GM12801 (cell line): ENCODE measurements at regions not wholly inside any gene's neighbourhood (a gene's known extent, or its start where the extent isn't known, plus 50 kb on each side); places are given as distances from the start of the nearest gene placed in this dataset.

ENCODE experiments used
- CTCF ChIP-seq: IDR thresholded peaks from one replicate; pipeline ENCODE4 v1.5.1; 2011; ENCODE audit warnings: control low read depth; ENCODE audit not compliant: insufficient read length; ENCODE audit errors: extremely low read depth

DNA sequence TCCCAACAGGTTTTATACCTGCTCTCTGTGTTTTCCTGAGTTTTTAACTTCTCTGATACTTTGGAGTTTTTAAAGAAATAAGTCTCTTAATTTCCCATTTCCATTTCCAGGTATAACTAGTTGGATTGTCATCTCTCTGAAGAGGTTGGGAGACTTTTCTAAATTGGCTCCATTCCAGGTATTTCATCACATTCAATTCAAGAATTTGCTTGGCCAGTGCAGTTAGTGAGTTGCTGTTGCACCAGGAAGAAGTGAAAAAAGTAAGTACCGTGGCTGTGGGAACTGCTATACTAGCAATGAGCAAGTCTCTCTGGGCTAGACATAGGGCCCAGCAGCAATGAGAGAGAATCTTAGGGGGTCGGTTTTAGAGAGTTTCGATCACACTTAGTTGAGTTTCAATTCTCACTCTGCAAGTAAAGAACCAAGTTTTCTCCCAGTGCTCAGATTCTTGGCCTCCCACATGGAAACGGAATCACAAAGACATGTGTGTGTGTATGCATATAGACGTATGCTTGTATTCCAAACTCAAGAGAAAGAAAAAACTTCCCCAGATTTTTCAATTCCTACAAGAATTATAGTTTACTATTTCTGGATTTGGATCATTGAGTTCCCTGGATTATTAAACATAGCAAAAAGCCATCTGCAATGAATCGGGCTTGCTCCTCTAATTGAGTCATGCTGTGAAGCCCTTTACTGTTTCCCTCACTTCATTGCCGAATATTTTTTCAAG is 894.4 kb downstream of the BCL11A start:
- no peak for TF ChIP-seq CTCF

DNA sequence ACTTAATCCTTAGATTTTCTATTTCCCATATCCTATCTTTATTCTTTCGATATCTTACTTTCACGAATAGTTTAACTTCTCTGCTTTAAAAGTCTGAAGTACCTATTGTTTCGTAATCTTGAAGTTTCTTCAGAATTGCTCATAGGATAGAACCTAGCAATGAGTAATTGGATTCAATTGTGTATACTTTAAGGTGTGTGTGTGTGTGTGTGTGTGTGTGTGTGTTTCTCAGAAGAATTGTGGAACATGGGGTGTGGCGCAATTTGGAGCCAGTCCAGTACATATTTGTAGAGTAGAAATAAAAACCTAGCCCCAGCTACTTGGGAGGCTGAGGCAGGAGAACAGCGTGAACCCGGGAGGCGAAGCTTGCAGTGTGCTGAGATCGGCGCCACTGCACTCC is 897.6 kb downstream of the BCL11A start:
- TF ChIP-seq CTCF = no peak

GRCh38 chr2:59654710-59655109 is 898.7 kb downstream of the BCL11A start:
- no peak for TF ChIP-seq CTCF

- no peak for TF ChIP-seq CTCF
Observed at GRCh38 chr2:59653164-59653563, 900.3 kb downstream of the BCL11A start.

- TF ChIP-seq CTCF = no peak
Observed at GRCh38 chr2:59630789-59631188, 922.7 kb downstream of the BCL11A start.

DNA sequence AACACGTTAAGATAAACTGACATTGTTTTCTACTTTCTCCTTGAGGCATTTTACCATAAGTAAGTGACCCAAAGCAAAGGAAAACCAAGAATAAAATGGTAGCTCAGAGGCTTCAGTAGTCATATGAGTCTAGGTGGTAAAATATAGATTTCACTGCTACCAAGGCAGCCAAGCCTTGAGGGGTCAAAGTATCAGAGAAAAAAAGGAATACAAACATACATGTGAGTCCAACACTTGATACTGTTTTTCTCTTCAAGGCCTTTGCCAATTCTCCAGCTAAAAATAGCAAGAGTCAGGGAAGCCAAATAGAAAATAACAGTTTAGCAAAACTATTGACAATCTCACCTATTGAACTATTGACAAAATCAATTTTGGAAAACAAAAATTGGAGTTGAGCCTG is 925.9 kb downstream of the BCL11A start:
- no peak for TF ChIP-seq CTCF

DNA sequence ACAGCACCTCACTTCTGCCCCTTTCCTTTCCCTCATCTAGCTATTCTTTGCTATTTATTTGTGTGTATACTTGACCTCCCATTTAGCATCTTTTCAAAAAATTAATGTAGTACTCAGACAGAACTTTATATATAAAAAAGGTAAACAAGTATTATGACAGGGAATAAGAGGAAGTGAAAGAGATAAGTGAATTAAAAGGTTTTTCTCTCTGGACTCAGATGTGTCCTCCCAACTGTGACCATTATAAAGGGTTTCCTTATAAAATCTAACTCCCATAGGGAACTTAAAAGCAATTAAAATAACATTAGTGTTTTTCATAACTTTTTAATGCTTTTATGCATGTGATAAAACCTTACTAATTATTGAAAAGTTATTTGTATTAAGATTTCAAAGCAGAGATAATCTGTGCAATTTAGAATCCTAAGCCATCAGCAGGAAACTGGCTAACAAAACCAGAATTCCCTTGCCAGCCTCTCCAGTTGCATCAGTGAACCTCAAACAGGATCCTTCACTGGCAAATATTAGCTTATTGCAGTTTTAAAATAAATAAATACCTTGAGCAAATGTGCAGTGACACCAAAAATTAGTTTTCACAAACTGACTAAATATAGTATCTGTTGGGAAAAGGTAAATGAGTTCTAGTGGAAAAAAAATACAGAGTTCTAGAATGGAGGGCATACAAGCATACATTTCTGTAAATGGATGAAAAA is 930.7 kb downstream of the BCL11A start:
- no peak for TF ChIP-seq CTCF
